HG03066 (cell line): ENCODE measurements at regions not wholly inside any gene's neighbourhood (a gene's known extent, or its start where the extent isn't known, plus 50 kb on each side); places are given as distances from the start of the nearest gene placed in this dataset.

ENCODE experiments used
- ATAC-seq: cut with Tn5 transposase; IDR thresholded peaks from one replicate; pipeline ENCODE4 v1.9.1; 2021; ENCODE audit warnings: low read depth; ENCODE audit not compliant: unreplicated experiment

- ATAC-seq, result no peak
Measured at GRCh38 chr11:32531528-32531927, 52.1 kb upstream of the EIF3M start.

GRCh38 chr11:32529994-32530588 lies 53.5 kb upstream of the EIF3M start:
- peak; percentile 99 for ATAC-seq

- no peak for ATAC-seq
Measured at GRCh38 chr11:32527261-32528175, 56.1 kb upstream of the EIF3M start.

GRCh38 chr11:32526760-32527159 lies 56.9 kb upstream of the EIF3M start:
- ATAC-seq, result no peak

GRCh38 chr11:32511926-32512325 lies 71.7 kb upstream of the EIF3M start:
- no peak for ATAC-seq

- no peak for ATAC-seq
Measured at GRCh38 chr11:32510039-32510438, 73.6 kb upstream of the EIF3M start.

- no peak for ATAC-seq
Measured at GRCh38 chr11:32508780-32509179, 73.4 kb upstream of the WT1 start.

- ATAC-seq, result no peak
Measured at GRCh38 chr11:32500001-32500400, 64.7 kb upstream of the WT1 start.

- ATAC-seq, result no peak
Measured at GRCh38 chr11:32497951-32498350, 62.6 kb upstream of the WT1 start.

GRCh38 chr11:32494629-32495028 lies 59.3 kb upstream of the WT1 start:
- ATAC-seq, result no peak

- no peak for ATAC-seq
Measured at GRCh38 chr11:32489464-32489863, 54.1 kb upstream of the WT1 start.

GRCh38 chr11:32487270-32487669 lies 51.9 kb upstream of the WT1 start:
- ATAC-seq, result no peak

GRCh38 chr11:32485733-32486132 lies 50.4 kb upstream of the WT1 start:
- no peak for ATAC-seq
